Lung (tissue), 11 donors: ENCODE measurements at regions not wholly inside any gene's neighbourhood (a gene's known extent, or its start where the extent isn't known, plus 50 kb on each side); places are given as distances from the start of the nearest gene placed in this dataset.

Source experiments
- ATAC-seq: fragments of 200-7000 bp; cut with Tn5 transposase; one replicate; pipeline ENCODE4 v1.9.1; 2020; ENCODE audit warnings: moderate number of reproducible peaks; ENCODE audit not compliant: insufficient read depth, low FRiP score
- DNase-seq, 3 donors: peaks; one replicate each; pipeline ENCODE4 v3.0.0-alpha.2; 2013 to 2017
- H3K27ac ChIP-seq, 2 donors: one replicate each; pipeline ENCODE4 v1.5.1; 2013; ENCODE audit warnings: mild to moderate bottlenecking in 2 of 2, moderate library complexity in 2 of 2, control low read depth in 1 of 2, inconsistent platforms in 1 of 2, low read depth in 1 of 2, low read length in 1 of 2
- H3K27me3 ChIP-seq, 3 donors: one replicate each; pipeline ENCODE4 v1.5.1; 2013; ENCODE audit warnings: low read length in 2 of 3; ENCODE audit not compliant: control insufficient read depth in 3 of 3, insufficient read depth in 3 of 3
- H3K36me3 ChIP-seq, 4 donors: one replicate each; pipeline ENCODE4 v1.5.1; 2013; ENCODE audit warnings: low read length in 4 of 4, mild to moderate bottlenecking in 1 of 4, moderate library complexity in 1 of 4; ENCODE audit not compliant: control insufficient read depth in 4 of 4, insufficient read depth in 4 of 4
- H3K4me1 ChIP-seq, 5 donors: one replicate each; pipeline ENCODE4 v1.5.1; 2013; ENCODE audit warnings: low read length in 5 of 5, mild to moderate bottlenecking in 2 of 5, moderate library complexity in 1 of 5; ENCODE audit not compliant: control insufficient read depth in 5 of 5, insufficient read depth in 5 of 5
- H3K4me3 ChIP-seq: one replicate; pipeline ENCODE4 v1.5.1; 2013; ENCODE audit warnings: mild to moderate bottlenecking, control low read depth, moderate library complexity
- H3K9ac ChIP-seq, 2 donors: one replicate each; pipeline ENCODE4 v1.5.1; 2013; ENCODE audit warnings: low read length in 2 of 2, control low read depth in 1 of 2; ENCODE audit not compliant: insufficient read depth in 1 of 2
- H3K9me3 ChIP-seq, 4 donors: one replicate each; pipeline ENCODE4 v1.5.1; 2013; ENCODE audit warnings: low read length in 3 of 4, mild to moderate bottlenecking in 1 of 4, moderate library complexity in 1 of 4; ENCODE audit not compliant: control insufficient read depth in 4 of 4, insufficient read depth in 3 of 4
- WGBS, 2 donors: extraction: QIAGEN DNeasy Blood & Tissue Kit; methylation state at CpG; one replicate each; pipeline ENCODE4 v1.1.7; 2013; 5-methylcytosine and 5-hydroxymethylcytosine counted together
- TF ChIP-seq, protein P1 (sequence below): IDR thresholded peaks from 2 replicates; pipeline ENCODE4 v1.5.1; 2012; ENCODE audit warnings: mild to moderate bottlenecking; ENCODE audit errors: control extremely low read depth, extremely low read depth
- donor health status: control.
- donor health status: control.
- donor health status: Bipolar disorder and iron deficiency.
- donor health status: healthy.
- donor health status: DM: yes; HTN: yes; CAD: no.

DNA sequence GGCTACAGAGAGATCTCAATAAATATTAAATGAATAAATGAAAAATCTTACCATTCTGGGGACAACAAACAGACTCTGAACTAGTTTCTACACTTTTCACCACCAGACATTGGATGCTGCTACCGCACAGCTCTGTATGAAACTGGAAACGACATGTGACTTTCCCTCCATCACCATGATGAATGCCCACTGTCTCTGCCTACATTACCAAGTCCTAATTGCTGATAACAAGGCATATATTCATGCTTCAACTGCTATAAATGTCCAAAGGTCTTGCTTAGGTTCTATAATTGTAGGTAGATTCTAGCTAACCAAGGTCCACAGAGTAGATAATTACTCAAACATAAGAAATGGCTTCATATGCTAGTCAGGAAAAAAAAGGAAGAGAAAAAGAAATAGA lies 399.4 kb upstream of the ADGRL3 start:
- Histone ChIP-seq H3K27me3 (no peaks in the 10 kb centered on the region), H3K4me3 (no peak overlapping the region), H3K27ac (no peak overlapping the region), H3K4me1 (no peaks in the 10 kb centered on the region), H3K9me3 (no peaks in the 10 kb centered on the region), H3K36me3 (no peaks in the 10 kb centered on the region), H3K9ac (no peak overlapping the region)
- no peak for DNase-seq
- WGBS, 2 donors, result 85% methylated on average over 2 of the region's 2 CpGs
- ATAC-seq, result no peak
- TF ChIP-seq, protein P1, sequence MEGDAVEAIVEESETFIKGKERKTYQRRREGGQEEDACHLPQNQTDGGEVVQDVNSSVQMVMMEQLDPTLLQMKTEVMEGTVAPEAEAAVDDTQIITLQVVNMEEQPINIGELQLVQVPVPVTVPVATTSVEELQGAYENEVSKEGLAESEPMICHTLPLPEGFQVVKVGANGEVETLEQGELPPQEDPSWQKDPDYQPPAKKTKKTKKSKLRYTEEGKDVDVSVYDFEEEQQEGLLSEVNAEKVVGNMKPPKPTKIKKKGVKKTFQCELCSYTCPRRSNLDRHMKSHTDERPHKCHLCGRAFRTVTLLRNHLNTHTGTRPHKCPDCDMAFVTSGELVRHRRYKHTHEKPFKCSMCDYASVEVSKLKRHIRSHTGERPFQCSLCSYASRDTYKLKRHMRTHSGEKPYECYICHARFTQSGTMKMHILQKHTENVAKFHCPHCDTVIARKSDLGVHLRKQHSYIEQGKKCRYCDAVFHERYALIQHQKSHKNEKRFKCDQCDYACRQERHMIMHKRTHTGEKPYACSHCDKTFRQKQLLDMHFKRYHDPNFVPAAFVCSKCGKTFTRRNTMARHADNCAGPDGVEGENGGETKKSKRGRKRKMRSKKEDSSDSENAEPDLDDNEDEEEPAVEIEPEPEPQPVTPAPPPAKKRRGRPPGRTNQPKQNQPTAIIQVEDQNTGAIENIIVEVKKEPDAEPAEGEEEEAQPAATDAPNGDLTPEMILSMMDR, result no peak

DNA sequence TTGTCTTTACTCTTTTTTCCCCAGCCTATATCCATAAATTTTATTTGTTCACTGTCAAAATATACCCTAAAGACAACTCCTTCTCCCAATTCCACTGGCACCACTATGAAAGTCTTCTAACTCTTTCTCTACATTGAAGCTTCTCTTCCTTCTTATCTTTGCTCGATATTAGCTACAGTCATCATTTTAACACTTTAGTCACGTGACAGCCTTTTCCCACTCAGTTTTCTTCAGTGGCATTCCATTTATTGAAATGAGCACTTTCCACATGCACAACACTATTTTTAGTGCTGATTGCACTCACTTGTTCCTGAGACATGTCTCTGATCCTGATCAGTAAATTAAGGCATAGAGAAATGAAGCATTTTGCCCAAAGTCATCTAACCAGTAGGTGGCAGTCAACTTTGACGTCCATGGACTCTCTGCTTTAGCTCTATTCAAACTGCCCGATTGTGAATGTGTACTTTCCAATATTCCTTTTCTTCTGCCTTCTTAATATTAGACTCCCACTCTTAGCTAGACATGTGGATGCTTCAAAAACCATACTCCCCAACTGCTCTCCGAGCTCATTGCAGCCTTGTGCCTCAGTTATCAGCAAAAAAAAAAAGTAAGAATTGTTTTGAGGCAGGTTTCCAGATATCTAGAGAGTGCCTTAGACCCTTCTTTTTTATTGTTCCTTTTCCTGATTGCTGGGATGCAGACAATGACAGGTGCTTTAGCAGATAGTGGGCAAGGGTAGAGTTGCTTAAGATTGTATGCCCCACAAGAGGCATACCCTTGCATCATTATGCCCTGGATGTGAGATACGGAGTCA lies 394.4 kb upstream of the ADGRL3 start:
- no peak overlapping the region for H3K4me3 ChIP-seq
- TF ChIP-seq, protein P1, result peak; percentile 20
- DNase-seq (peak in 2 of 3 donors; percentile 34 to 60), ATAC-seq (no peak)
- whole genome bisulfite sequencing, 2 donors, result 45 to 49% methylated on average over 6 of the region's 6 CpGs
- no peak overlapping the region for H3K9ac ChIP-seq
- no peaks in the 10 kb centered on the region for H3K4me1 ChIP-seq
- H3K27ac ChIP-seq, result no peak overlapping the region
- H3K27me3 ChIP-seq, result no peaks in the 10 kb centered on the region
- H3K36me3 ChIP-seq, result no peaks in the 10 kb centered on the region
- H3K9me3 ChIP-seq, result no peaks in the 10 kb centered on the region

DNA sequence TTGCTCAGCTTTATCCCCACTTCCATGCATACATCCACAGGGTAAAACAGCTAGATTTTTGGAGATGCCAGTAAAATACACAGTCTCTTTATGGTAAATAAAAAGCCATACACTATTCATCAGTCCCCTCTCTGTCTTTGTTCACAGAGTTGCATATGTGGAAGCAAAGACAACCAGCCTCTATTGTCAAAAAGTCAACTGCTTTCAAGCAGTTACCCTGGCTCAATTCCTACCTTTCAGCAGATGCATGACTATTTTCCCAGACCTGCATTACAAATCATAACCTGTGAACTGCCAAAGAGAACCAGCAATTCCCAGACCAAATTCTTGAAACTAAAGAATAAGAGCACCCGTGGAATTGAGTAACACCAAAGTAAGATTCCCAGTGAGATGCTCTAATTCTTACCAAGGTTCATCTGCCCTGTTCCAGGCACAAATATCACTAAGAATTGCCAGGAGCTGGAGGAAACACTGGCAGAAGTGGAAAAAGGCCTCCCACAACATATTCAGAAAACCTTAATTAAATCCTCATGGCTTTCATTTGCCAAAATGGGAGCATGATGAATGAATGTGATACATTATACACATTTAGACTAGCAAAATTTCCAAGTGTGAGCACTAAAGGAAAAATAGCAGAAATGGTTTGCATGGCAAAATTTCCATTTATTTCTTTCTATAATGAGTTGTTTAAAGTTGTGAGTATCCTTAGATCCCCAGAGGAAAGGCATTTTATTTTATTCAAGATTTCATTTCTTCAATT lies 391.2 kb upstream of the ADGRL3 start:
- no peak for DNase-seq
- Histone ChIP-seq H3K9me3 (no peaks in the 10 kb centered on the region), H3K27ac (no peak overlapping the region), H3K4me1 (no peaks in the 10 kb centered on the region), H3K4me3 (no peak overlapping the region), H3K27me3 (no peaks in the 10 kb centered on the region), H3K9ac (no peak overlapping the region), H3K36me3 (no peaks in the 10 kb centered on the region)
- WGBS, 2 donors, result 83 to 92% methylated on average over 1 of the region's 1 CpG
- no peak for ATAC-seq
- TF ChIP-seq, protein P1, result no peak
